ENCODE measurements at regions not wholly inside any gene's neighbourhood (a gene's known extent, or its start where the extent isn't known, plus 50 kb on each side); places are given as distances from the start of the nearest gene placed in this dataset.
"Not testable (repeated sequence)": the region's sequence is repeated elsewhere in the genome, so short reads cannot be mapped to it uniquely, and the experiment has no call there.

DNA sequence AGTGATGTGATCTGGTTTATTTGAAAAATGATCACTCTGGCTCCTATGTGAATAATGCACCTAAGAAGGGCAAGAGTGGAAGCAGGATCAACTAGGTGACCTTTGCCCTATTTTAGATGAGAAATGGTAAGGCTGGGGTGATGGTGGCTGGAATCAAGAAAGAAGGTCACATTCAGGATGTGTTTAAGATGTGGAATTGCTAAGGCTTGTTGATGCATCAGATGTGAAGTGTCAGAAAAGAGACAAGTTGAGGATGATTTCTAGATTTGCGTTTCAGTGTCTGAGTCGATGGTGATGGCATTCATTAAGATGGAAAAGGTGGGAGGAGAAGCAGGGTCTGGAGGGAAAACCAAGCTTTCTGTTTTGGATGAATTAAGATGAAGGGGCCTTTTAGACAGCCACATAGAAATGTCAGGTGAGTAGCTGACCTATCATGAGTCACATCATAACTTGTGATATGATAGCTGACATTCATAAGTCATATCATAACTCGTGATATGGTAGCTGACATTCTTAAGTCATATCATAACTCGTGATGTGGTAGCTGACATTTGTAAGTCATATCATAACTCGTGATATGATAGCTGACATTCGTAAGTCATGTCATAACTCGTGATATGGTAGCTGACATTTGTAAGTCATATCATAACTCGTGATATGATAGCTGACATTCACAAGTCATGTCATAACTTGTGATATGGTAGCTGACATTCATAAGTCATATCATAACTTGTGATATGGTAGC, 101.2 kb upstream of the SEC11C start:
- in situ Hi-C loops (cut with HindIII; ENCODE audit: low pct_unique_long_range_greater_than_20kb, low sequenced_read_pairs): no loop called here
- no peak for DNase-seq (ENCODE audit: low read depth, low spot score)

- DNase-seq (ENCODE audit: low read depth, low spot score); in situ Hi-C loops (cut with HindIII; ENCODE audit: low pct_unique_long_range_greater_than_20kb, low sequenced_read_pairs): not testable (repeated sequence)
These were observed 100.7 kb upstream of the SEC11C start for GRCh38 chr18:59039040-59039320.

DNA sequence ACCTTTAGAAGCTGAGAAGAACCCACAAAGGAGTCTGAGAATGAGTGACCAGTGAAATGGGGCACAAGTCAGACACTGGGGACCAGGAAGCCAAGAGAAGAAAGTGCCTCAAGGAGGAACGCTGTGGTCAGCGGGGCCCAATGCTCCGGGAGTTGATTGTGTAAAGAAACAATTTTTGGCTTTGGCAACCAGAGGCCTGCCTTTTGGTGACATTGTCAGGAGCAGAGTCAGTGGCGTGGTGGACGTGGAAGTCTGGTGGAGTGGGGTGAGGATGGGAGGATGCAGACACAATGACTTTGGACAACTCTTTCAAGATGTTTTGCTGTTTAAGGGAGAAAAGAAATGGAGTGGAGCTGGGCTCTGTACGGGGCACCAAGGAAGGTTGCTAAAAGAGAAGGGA, 100.2 kb upstream of the SEC11C start:
- in situ Hi-C loops (cut with HindIII; ENCODE audit: low pct_unique_long_range_greater_than_20kb, low sequenced_read_pairs): no loop called here
- no peak for DNase-seq (ENCODE audit: low read depth, low spot score)

DNA sequence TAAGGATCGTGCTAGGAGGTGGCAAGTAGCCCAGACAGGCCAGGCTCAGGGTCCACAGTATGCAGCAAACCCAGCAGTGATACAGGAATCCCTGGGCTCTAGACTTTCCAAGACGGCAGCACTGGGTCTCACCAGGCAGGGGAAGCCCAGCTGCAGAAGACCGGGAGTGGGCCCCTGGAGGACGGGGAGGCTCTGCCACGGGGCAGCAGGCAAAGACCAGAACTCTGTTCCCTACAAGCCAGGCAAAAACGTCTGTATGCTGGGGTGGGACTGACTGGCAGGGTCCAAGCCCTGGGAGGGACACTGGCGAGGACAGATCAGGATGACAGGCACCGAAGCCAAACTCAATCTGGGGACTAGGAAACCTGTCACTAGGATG, 98.9 kb upstream of the SEC11C start:
- DNase-seq (ENCODE audit: low read depth, low spot score): no peak
- in situ Hi-C loops (cut with HindIII; ENCODE audit: low pct_unique_long_range_greater_than_20kb, low sequenced_read_pairs): no loop called here

- in situ Hi-C loops (cut with HindIII; ENCODE audit: low pct_unique_long_range_greater_than_20kb, low sequenced_read_pairs): no loop called here
- DNase-seq (ENCODE audit: low read depth, low spot score): no peak
These were observed 98.4 kb upstream of the SEC11C start for GRCh38 chr18:59041296-59041695.

GRCh38 chr18:59041819-59042815, 97.6 kb upstream of the SEC11C start:
- DNase-seq (ENCODE audit: low read depth, low spot score): no peak
- in situ Hi-C loops (cut with HindIII; ENCODE audit: low pct_unique_long_range_greater_than_20kb, low sequenced_read_pairs): no loop called here

DNA sequence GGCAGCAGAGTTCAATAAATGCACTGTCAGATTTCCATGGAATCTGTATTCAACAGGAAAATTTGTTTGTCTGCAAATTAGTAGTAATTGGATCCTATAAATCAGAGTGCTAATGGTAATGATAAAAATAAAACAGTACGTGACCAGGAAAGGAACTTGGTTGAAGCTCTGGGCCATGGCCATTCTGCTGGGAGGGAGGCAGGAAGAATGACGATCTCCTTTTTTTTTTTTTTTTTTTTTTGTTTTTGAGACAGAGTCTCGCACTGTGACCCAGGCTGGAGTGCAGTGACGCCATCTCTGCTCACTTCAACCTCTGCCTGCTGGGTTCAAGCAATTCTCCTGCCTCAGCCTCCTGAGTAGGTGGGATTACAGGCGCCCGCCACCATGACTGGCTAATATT, 94.8 kb upstream of the SEC11C start:
- in situ Hi-C loops (cut with HindIII; ENCODE audit: low pct_unique_long_range_greater_than_20kb, low sequenced_read_pairs): no loop called here
- no peak for DNase-seq (ENCODE audit: low read depth, low spot score)

- in situ Hi-C loops (cut with HindIII; ENCODE audit: low pct_unique_long_range_greater_than_20kb, low sequenced_read_pairs): no loop called here
- DNase-seq (ENCODE audit: low read depth, low spot score): no peak
These were observed 92.2 kb upstream of the SEC11C start for GRCh38 chr18:59047321-59048047.

GRCh38 chr18:59048048-59048363, 91.7 kb upstream of the SEC11C start:
- in situ Hi-C loops (cut with HindIII; ENCODE audit: low pct_unique_long_range_greater_than_20kb, low sequenced_read_pairs): no loop called here
- no peak for DNase-seq (ENCODE audit: low read depth, low spot score)

DNA sequence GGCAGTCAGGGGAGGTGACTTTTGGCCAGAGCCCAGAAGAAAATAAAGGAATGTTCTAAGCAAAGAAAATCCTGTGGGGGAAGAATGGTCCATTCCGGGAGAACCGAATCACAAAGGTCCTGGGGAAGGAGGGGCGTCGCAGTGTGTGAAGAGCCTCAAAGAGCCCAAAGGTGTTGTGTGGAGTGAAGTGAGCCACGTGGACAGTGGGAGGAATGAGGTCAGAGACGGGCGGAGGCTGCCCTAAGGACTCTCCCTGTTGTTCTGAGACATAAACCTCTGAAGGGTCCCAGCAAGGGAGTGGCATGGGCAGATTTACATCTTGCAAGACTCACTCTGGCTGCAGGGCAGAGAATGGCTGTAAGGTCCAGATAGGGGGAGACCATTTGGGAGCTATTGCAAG, 91.3 kb upstream of the SEC11C start:
- in situ Hi-C loops (cut with HindIII; ENCODE audit: low pct_unique_long_range_greater_than_20kb, low sequenced_read_pairs): no loop called here
- DNase-seq (ENCODE audit: low read depth, low spot score): no peak

GRCh38 chr18:59049721-59050660, 89.7 kb upstream of the SEC11C start:
- in situ Hi-C loops (cut with HindIII; ENCODE audit: low pct_unique_long_range_greater_than_20kb, low sequenced_read_pairs): loop anchor here (25.0 kb wide), 1 partner anchor 263 kb away; no protein-coding TSS in a partner anchor
- DNase-seq (ENCODE audit: low read depth, low spot score): no peak

DNA sequence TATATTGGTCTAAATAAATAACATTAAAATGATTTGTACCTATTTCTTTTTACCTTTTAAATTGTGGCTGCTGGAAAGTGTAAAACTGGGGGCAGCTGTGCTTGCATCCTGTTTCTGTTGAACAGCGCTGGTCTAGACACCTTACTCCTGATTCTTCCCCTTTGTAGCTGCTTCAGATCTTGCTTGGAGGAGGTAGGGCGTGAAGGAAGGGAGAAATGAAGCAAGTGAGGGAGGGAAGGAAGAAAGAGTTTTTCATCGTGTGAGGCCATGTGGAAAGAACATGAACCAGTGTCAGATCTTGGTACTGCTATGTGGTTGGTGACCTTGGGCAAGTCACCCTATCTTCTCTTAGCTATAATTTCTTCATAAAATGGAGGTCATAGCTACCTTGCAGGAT, 89.0 kb upstream of the SEC11C start:
- in situ Hi-C loops (cut with HindIII; ENCODE audit: low pct_unique_long_range_greater_than_20kb, low sequenced_read_pairs): loop anchor here (25.0 kb wide), 1 partner anchor 263 kb away; no protein-coding TSS in a partner anchor
- DNase-seq (ENCODE audit: low read depth, low spot score): no peak

GRCh38 chr18:59051470-59052165, 88.1 kb upstream of the SEC11C start:
- in situ Hi-C loops (cut with HindIII; ENCODE audit: low pct_unique_long_range_greater_than_20kb, low sequenced_read_pairs): loop anchor here (25.0 kb wide), 1 partner anchor 264 kb away; no protein-coding TSS in a partner anchor
- no peak for DNase-seq (ENCODE audit: low read depth, low spot score)

DNA sequence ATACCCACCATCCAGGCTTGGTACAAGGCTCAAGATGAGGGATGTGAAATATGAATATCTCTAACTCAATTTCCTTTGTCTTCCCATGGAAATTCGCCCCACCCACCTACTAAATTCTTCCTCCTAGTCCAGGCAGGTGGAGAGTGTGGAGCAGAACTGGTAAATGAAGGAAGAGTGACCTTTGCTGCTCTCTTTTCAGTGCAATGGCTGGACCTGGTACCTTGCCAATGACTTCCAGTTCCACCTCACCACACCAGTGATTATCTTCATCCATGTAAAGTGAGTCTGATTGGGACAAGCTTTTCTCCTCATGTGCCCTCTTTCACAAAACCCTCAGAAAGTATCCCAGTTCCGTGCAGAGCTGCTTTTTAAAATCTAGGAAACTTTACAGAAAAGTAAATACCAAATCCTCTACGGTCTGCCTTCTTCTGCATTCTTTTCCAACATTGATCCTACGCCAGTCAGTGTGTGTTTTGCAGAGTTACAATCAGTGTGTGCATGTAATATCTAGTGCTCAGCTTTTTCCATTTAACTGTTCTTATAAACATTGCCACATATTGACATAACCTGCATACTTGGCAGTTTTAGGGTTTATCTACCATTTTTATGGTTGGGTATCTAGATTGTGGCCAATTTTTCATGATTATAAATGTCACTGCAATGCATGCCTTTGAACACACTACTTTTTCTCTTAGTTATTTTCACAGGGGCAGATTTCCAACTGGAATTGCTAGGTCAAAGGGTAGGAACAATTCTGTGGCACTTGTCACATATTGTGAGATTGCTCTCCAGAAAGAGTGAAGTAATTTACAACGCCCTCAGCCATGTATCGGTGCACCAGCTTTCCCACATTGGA, 86.5 kb upstream of the SEC11C start:
- DNase-seq (ENCODE audit: low read depth, low spot score): no peak
- in situ Hi-C loops (cut with HindIII; ENCODE audit: low pct_unique_long_range_greater_than_20kb, low sequenced_read_pairs): loop anchor here (25.0 kb wide), 1 partner anchor 266 kb away; no protein-coding TSS in a partner anchor

- in situ Hi-C loops (cut with HindIII; ENCODE audit: low pct_unique_long_range_greater_than_20kb, low sequenced_read_pairs): loop anchor here (25.0 kb wide), 1 partner anchor 267 kb away; no protein-coding TSS in a partner anchor
- no peak for DNase-seq (ENCODE audit: low read depth, low spot score)
These were observed 85.0 kb upstream of the SEC11C start for GRCh38 chr18:59054496-59055287.
